ENCODE measurements at regions not wholly inside any gene's neighbourhood (a gene's known extent, or its start where the extent isn't known, plus 50 kb on each side); places are given as distances from the start of the nearest gene placed in this dataset.

GRCh38 chr4:170662250-170662649 lies 572.5 kb upstream of the AADAT start:
- Histone ChIP-seq H3K27me3 (ENCODE audit: control insufficient read depth in 2 of 2, insufficient read depth in 1 of 2, low read length in 1 of 2) (no peaks in the 10 kb centered on the region), H3K9me3 (ENCODE audit: control insufficient read depth in 2 of 2, insufficient read depth in 1 of 2, low read length in 1 of 2) (no peaks in the 10 kb centered on the region), H3K4me3 (ENCODE audit: low read length in 2 of 2) (no peak overlapping the region), H3K27ac (ENCODE audit: low read depth in 1 of 2, low read length in 1 of 2) (no peak overlapping the region), H3K4me1 (ENCODE audit: control insufficient read depth in 2 of 2, insufficient read depth in 2 of 2, low read length in 2 of 2) (no peaks in the 10 kb centered on the region), H3K36me3 (ENCODE audit: control insufficient read depth in 2 of 2, insufficient read depth in 2 of 2, low read length in 1 of 2) (no peaks in the 10 kb centered on the region)
- no peak for DNase-seq (ENCODE audit: low read depth in 6 of 9, low spot score in 9 of 9)
- 75% methylated on average over 4 of the region's 4 CpGs for WGBS

DNA sequence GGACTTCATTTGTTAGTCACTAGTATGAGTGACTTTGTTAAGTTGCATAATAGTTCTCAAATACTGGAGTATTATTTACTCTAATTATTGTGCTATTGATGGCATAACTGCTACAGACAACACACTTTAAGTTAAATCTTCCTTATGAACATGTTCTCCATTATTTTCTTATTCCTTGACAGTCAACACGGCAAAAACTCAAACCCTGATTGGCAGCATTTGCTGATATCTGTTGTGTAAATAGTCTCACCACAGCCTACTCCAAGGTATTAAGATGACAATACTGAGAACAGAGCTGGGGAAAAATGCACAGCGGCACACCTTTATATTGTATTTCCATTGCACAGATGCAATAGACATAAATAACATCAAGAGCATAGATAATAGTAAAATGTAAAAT lies 568.0 kb upstream of the AADAT start:
- Histone ChIP-seq H3K27ac (ENCODE audit: low read depth in 1 of 2, low read length in 1 of 2) (no peak overlapping the region), H3K4me3 (ENCODE audit: low read length in 2 of 2) (no peak overlapping the region), H3K4me1 (ENCODE audit: control insufficient read depth in 2 of 2, insufficient read depth in 2 of 2, low read length in 2 of 2) (no peaks in the 10 kb centered on the region), H3K36me3 (ENCODE audit: control insufficient read depth in 2 of 2, insufficient read depth in 2 of 2, low read length in 1 of 2) (no peaks in the 10 kb centered on the region), H3K9me3 (ENCODE audit: control insufficient read depth in 2 of 2, insufficient read depth in 1 of 2, low read length in 1 of 2) (no peaks in the 10 kb centered on the region), H3K27me3 (ENCODE audit: control insufficient read depth in 2 of 2, insufficient read depth in 1 of 2, low read length in 1 of 2) (no peaks in the 10 kb centered on the region)
- DNase-seq (ENCODE audit: low read depth in 6 of 9, low spot score in 9 of 9): no peak
- 69% methylated on average over 2 of the region's 2 CpGs for WGBS

DNA sequence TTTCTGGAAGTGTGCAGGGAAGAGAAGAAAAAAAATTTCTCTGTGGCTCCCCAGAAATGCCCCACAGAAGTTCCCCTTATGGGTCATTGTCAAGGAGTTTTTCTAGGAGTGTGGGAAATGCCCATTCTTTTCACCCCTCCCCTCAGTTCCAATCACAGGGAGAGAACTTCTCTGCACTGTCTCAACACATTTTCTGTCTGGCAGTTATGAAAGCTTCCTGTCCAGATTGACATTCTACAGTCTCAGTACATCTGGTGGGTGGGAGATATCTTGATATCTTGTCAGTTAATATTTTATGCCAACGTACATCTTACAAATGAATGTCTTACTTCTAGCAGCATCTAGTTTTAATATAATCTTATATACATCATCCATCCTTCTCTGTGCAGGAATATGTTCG lies 566.8 kb upstream of the AADAT start:
- Histone ChIP-seq H3K27ac (ENCODE audit: low read depth in 1 of 2, low read length in 1 of 2) (no peak overlapping the region), H3K36me3 (ENCODE audit: control insufficient read depth in 2 of 2, insufficient read depth in 2 of 2, low read length in 1 of 2) (no peaks in the 10 kb centered on the region), H3K4me1 (ENCODE audit: control insufficient read depth in 2 of 2, insufficient read depth in 2 of 2, low read length in 2 of 2) (no peaks in the 10 kb centered on the region), H3K4me3 (ENCODE audit: low read length in 2 of 2) (no peak overlapping the region), H3K27me3 (ENCODE audit: control insufficient read depth in 2 of 2, insufficient read depth in 1 of 2, low read length in 1 of 2) (no peaks in the 10 kb centered on the region), H3K9me3 (ENCODE audit: control insufficient read depth in 2 of 2, insufficient read depth in 1 of 2, low read length in 1 of 2) (no peaks in the 10 kb centered on the region)
- no peak for DNase-seq (ENCODE audit: low read depth in 6 of 9, low spot score in 9 of 9)
- WGBS: 71% methylated on average over 2 of the region's 2 CpGs

DNA sequence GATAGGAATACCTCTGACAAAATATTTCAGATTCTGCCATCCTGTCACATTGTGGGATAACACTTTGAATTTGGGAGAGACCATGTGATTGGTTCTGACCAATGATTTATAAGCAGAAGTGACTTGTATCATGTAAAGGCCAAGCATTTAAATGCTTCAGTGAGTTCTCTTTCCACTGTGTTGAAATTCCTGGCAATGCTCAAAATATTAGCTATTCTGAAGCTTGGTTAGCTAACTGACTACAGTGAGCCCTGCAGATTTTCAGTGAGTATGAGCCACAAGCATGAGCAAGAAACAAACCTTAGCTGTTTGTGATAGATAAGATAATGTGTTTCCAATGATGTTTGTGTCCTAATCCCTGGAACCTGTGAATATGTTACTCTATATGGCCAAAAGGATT lies 562.8 kb upstream of the AADAT start:
- Histone ChIP-seq H3K36me3 (ENCODE audit: control insufficient read depth in 2 of 2, insufficient read depth in 2 of 2, low read length in 1 of 2) (no peaks in the 10 kb centered on the region), H3K9me3 (ENCODE audit: control insufficient read depth in 2 of 2, insufficient read depth in 1 of 2, low read length in 1 of 2) (no peaks in the 10 kb centered on the region), H3K27me3 (ENCODE audit: control insufficient read depth in 2 of 2, insufficient read depth in 1 of 2, low read length in 1 of 2) (no peaks in the 10 kb centered on the region), H3K27ac (ENCODE audit: low read depth in 1 of 2, low read length in 1 of 2) (no peak overlapping the region), H3K4me1 (ENCODE audit: control insufficient read depth in 2 of 2, insufficient read depth in 2 of 2, low read length in 2 of 2) (no peaks in the 10 kb centered on the region), H3K4me3 (ENCODE audit: low read length in 2 of 2) (no peak overlapping the region)
- no peak for DNase-seq (ENCODE audit: low read depth in 6 of 9, low spot score in 9 of 9)

DNA sequence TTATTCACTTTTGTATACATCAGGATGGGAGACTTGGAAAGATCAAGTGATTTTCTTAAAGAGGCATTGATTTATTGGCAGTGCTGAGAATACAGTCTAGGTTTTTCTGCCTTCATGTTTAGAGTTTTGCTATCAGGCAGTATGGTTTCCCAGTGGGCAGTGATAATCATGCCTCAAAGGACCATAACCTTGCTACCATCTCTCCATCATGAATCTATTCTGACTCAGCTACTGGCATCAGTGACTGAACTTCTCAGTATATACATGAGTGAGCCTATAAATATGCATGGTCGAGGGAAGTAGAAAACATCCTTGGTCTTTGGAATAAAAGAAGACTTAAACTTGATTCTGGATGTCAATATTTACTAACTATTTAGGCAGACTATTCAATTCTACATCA lies 562.0 kb upstream of the AADAT start:
- no peak for DNase-seq (ENCODE audit: low read depth in 6 of 9, low spot score in 9 of 9)
- Histone ChIP-seq H3K27me3 (ENCODE audit: control insufficient read depth in 2 of 2, insufficient read depth in 1 of 2, low read length in 1 of 2) (no peaks in the 10 kb centered on the region), H3K9me3 (ENCODE audit: control insufficient read depth in 2 of 2, insufficient read depth in 1 of 2, low read length in 1 of 2) (no peaks in the 10 kb centered on the region), H3K4me3 (ENCODE audit: low read length in 2 of 2) (no peak overlapping the region), H3K27ac (ENCODE audit: low read depth in 1 of 2, low read length in 1 of 2) (no peak overlapping the region), H3K4me1 (ENCODE audit: control insufficient read depth in 2 of 2, insufficient read depth in 2 of 2, low read length in 2 of 2) (no peaks in the 10 kb centered on the region), H3K36me3 (ENCODE audit: control insufficient read depth in 2 of 2, insufficient read depth in 2 of 2, low read length in 1 of 2) (no peaks in the 10 kb centered on the region)
- WGBS: 88% methylated on average over 1 of the region's 1 CpG

DNA sequence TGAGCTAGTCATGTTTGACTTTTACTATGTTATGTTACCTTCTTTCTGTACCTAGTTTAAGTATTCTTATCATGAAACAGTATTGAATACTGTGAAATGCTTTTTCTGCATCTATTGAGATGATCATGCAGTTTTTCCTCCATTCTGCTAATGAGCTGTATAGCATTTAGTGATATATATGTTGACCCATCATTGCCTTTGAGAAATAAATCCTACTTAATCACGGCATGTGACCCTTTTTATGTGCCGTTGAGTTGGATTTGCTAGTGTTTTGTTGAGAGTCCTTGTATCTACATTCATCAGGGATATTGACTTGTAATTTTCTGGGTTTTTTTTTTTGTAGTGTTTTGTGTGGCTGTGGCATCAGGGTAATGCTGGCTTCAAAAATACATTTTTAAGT lies 537.7 kb upstream of the AADAT start:
- Histone ChIP-seq H3K27ac (ENCODE audit: low read depth in 1 of 2, low read length in 1 of 2) (no peak overlapping the region), H3K9me3 (ENCODE audit: control insufficient read depth in 2 of 2, insufficient read depth in 1 of 2, low read length in 1 of 2) (peaks cover 0 to 4% of the 10 kb centered on the region in 2 donors), H3K4me3 (ENCODE audit: low read length in 2 of 2) (no peak overlapping the region), H3K36me3 (ENCODE audit: control insufficient read depth in 2 of 2, insufficient read depth in 2 of 2, low read length in 1 of 2) (no peaks in the 10 kb centered on the region), H3K4me1 (ENCODE audit: control insufficient read depth in 2 of 2, insufficient read depth in 2 of 2, low read length in 2 of 2) (no peaks in the 10 kb centered on the region), H3K27me3 (ENCODE audit: control insufficient read depth in 2 of 2, insufficient read depth in 1 of 2, low read length in 1 of 2) (no peaks in the 10 kb centered on the region)
- no peak for DNase-seq (ENCODE audit: low read depth in 6 of 9, low spot score in 9 of 9)
- 97% methylated on average over 2 of the region's 2 CpGs for WGBS

GRCh38 chr4:170623899-170624298 lies 534.1 kb upstream of the AADAT start:
- DNase-seq (ENCODE audit: low read depth in 6 of 9, low spot score in 9 of 9): no peak
- WGBS: 82% methylated on average over 7 of the region's 7 CpGs
- Histone ChIP-seq H3K36me3 (ENCODE audit: control insufficient read depth in 2 of 2, insufficient read depth in 2 of 2, low read length in 1 of 2) (no peaks in the 10 kb centered on the region), H3K9me3 (ENCODE audit: control insufficient read depth in 2 of 2, insufficient read depth in 1 of 2, low read length in 1 of 2) (no peaks in the 10 kb centered on the region), H3K27me3 (ENCODE audit: control insufficient read depth in 2 of 2, insufficient read depth in 1 of 2, low read length in 1 of 2) (no peaks in the 10 kb centered on the region), H3K4me1 (ENCODE audit: control insufficient read depth in 2 of 2, insufficient read depth in 2 of 2, low read length in 2 of 2) (no peaks in the 10 kb centered on the region), H3K27ac (ENCODE audit: low read depth in 1 of 2, low read length in 1 of 2) (no peak overlapping the region), H3K4me3 (ENCODE audit: low read length in 2 of 2) (no peak overlapping the region)

- H3K36me3 ChIP-seq (ENCODE audit: control insufficient read depth in 2 of 2, insufficient read depth in 2 of 2, low read length in 1 of 2): no peaks in the 10 kb centered on the region
- H3K4me3 ChIP-seq (ENCODE audit: low read length in 2 of 2): no peak overlapping the region
- no peaks in the 10 kb centered on the region for H3K9me3 ChIP-seq (ENCODE audit: control insufficient read depth in 2 of 2, insufficient read depth in 1 of 2, low read length in 1 of 2)
- H3K27me3 ChIP-seq (ENCODE audit: control insufficient read depth in 2 of 2, insufficient read depth in 1 of 2, low read length in 1 of 2): no peaks in the 10 kb centered on the region
- H3K27ac ChIP-seq (ENCODE audit: low read depth in 1 of 2, low read length in 1 of 2): no peak overlapping the region
- 97% methylated on average over 2 of the region's 2 CpGs for WGBS
- DNase-seq (ENCODE audit: low read depth in 6 of 9, low spot score in 9 of 9): no peak
- no peaks in the 10 kb centered on the region for H3K4me1 ChIP-seq (ENCODE audit: control insufficient read depth in 2 of 2, insufficient read depth in 2 of 2, low read length in 2 of 2)
Observed at GRCh38 chr4:170610434-170610833, 520.7 kb upstream of the AADAT start.

DNA sequence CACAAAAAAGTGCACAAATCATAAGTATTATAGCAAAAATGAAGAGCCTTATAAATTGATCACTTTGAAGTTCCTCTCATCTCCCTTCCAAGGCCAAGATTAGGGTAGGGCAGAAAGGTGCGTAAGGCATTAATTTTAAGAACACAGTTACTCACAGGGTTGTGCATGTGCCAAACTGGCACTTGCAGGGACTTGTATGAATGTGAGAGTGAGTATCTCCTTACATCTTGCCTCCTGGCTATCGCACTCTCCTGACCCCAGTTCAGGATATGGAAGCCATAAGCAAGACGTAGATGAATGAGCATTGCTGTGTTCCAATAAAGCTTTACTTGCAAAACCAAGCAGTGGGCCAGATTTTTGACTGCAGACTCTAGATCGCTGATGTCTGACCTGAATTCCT lies 510.1 kb upstream of the AADAT start:
- H3K27ac ChIP-seq (ENCODE audit: low read depth in 1 of 2, low read length in 1 of 2): no peak overlapping the region
- no peaks in the 10 kb centered on the region for H3K9me3 ChIP-seq (ENCODE audit: control insufficient read depth in 2 of 2, insufficient read depth in 1 of 2, low read length in 1 of 2)
- no peak for DNase-seq (ENCODE audit: low read depth in 6 of 9, low spot score in 9 of 9)
- H3K4me3 ChIP-seq (ENCODE audit: low read length in 2 of 2): no peak overlapping the region
- 92% methylated on average over 4 of the region's 4 CpGs for WGBS
- no peaks in the 10 kb centered on the region for H3K27me3 ChIP-seq (ENCODE audit: control insufficient read depth in 2 of 2, insufficient read depth in 1 of 2, low read length in 1 of 2)
- no peaks in the 10 kb centered on the region for H3K4me1 ChIP-seq (ENCODE audit: control insufficient read depth in 2 of 2, insufficient read depth in 2 of 2, low read length in 2 of 2)
- H3K36me3 ChIP-seq (ENCODE audit: control insufficient read depth in 2 of 2, insufficient read depth in 2 of 2, low read length in 1 of 2): no peaks in the 10 kb centered on the region

DNA sequence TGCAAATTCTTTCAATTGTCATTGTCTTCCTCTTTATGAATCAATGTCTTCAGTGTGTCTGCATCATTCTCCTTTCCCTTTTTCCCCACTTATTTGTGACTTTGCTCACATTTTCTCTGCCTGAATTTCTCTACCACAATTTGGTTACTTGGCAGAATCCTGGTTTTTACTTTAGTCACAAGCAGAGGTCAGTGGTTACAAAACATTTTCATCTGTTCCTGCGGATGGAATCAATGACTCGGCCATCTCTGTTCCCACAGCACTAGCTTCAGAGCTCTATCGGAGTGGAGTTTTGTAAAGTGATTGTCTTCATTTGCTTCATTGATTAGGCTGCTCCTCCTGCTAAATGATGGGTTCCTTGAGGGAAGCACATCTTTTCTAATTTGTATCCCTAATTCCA lies 501.3 kb upstream of the AADAT start:
- Histone ChIP-seq H3K36me3 (ENCODE audit: control insufficient read depth in 2 of 2, insufficient read depth in 2 of 2, low read length in 1 of 2) (no peaks in the 10 kb centered on the region), H3K27ac (ENCODE audit: low read depth in 1 of 2, low read length in 1 of 2) (no peak overlapping the region), H3K9me3 (ENCODE audit: control insufficient read depth in 2 of 2, insufficient read depth in 1 of 2, low read length in 1 of 2) (no peaks in the 10 kb centered on the region), H3K4me1 (ENCODE audit: control insufficient read depth in 2 of 2, insufficient read depth in 2 of 2, low read length in 2 of 2) (no peaks in the 10 kb centered on the region), H3K27me3 (ENCODE audit: control insufficient read depth in 2 of 2, insufficient read depth in 1 of 2, low read length in 1 of 2) (no peaks in the 10 kb centered on the region), H3K4me3 (ENCODE audit: low read length in 2 of 2) (no peak overlapping the region)
- DNase-seq (ENCODE audit: low read depth in 6 of 9, low spot score in 9 of 9): no peak
- WGBS: 96% methylated on average over 3 of the region's 3 CpGs

Data from thymus (tissue), 11 donors.